HG02759 (cell line): ENCODE measurements at regions not wholly inside any gene's neighbourhood (a gene's known extent, or its start where the extent isn't known, plus 50 kb on each side); places are given as distances from the start of the nearest gene placed in this dataset.
"Not testable (repeated sequence)": the region's sequence is repeated elsewhere in the genome, so short reads cannot be mapped to it uniquely, and the experiment has no call there.

Source experiments
- ATAC-seq: cut with Tn5 transposase; IDR thresholded peaks from one replicate; pipeline ENCODE4 v1.9.1; 2021; ENCODE audit warnings: mild to moderate bottlenecking, moderate library complexity; ENCODE audit not compliant: unreplicated experiment

- ATAC-seq: no peak
These were observed 1026.9 kb upstream of the ADGRB3 start for GRCh38 chr6:67608099-67608749.

- no peak for ATAC-seq
These were observed 1027.9 kb upstream of the ADGRB3 start for GRCh38 chr6:67606906-67607828.

- ATAC-seq: no peak
These were observed 1040.7 kb upstream of the ADGRB3 start for GRCh38 chr6:67594366-67594765.

GRCh38 chr6:67593247-67593646 is 1041.8 kb upstream of the ADGRB3 start:
- ATAC-seq: no peak

- ATAC-seq: no peak
These were observed 1043.2 kb upstream of the ADGRB3 start for GRCh38 chr6:67591910-67592309.

GRCh38 chr6:67567842-67568241 is 1067.2 kb upstream of the ADGRB3 start:
- ATAC-seq: no peak

- ATAC-seq: no peak
These were observed 1071.4 kb upstream of the ADGRB3 start for GRCh38 chr6:67563671-67564070.

GRCh38 chr6:67560068-67560467 is 1075.0 kb upstream of the ADGRB3 start:
- no peak for ATAC-seq

- ATAC-seq: no peak
These were observed 1076.1 kb upstream of the ADGRB3 start for GRCh38 chr6:67558985-67559384.

- no peak for ATAC-seq
These were observed 1090.1 kb upstream of the ADGRB3 start for GRCh38 chr6:67544851-67545452.

GRCh38 chr6:67541586-67541985 is 1093.5 kb upstream of the ADGRB3 start:
- ATAC-seq: no peak

- ATAC-seq: no peak
These were observed 1097.0 kb upstream of the ADGRB3 start for GRCh38 chr6:67538032-67538431.

GRCh38 chr6:67535946-67536345 is 1099.1 kb upstream of the ADGRB3 start:
- ATAC-seq: no peak

- ATAC-seq: no peak
These were observed 1128.7 kb upstream of the ADGRB3 start for GRCh38 chr6:67506352-67506751.

GRCh38 chr6:67501755-67502154 is 1133.3 kb upstream of the ADGRB3 start:
- no peak for ATAC-seq

- ATAC-seq: no peak
These were observed 1137.3 kb upstream of the ADGRB3 start for GRCh38 chr6:67497749-67498148.

- no peak for ATAC-seq
These were observed 1138.9 kb upstream of the ADGRB3 start for GRCh38 chr6:67496191-67496590.

- no peak for ATAC-seq
These were observed 1141.4 kb upstream of the ADGRB3 start for GRCh38 chr6:67493682-67494081.

- ATAC-seq: no peak
These were observed 1159.4 kb upstream of the ADGRB3 start for GRCh38 chr6:67475700-67476099.

GRCh38 chr6:67467341-67467740 is 1167.7 kb upstream of the ADGRB3 start:
- ATAC-seq: no peak

GRCh38 chr6:67462725-67463124 is 1172.4 kb upstream of the ADGRB3 start:
- ATAC-seq: not testable (repeated sequence)

GRCh38 chr6:67459556-67459955 is 1175.5 kb upstream of the ADGRB3 start:
- ATAC-seq: no peak
